PC-3 (cell line): ENCODE measurements at regions not wholly inside any gene's neighbourhood (a gene's known extent, or its start where the extent isn't known, plus 50 kb on each side); places are given as distances from the start of the nearest gene placed in this dataset.
A peak's percentile ranks its signal among the peaks of the same experiment; 100 is the strongest.

Experiments
- ATAC-seq: fragments of 200-7000 bp; cut with Tn5 transposase; 2 replicates; pipeline ENCODE4 v1.9.1; 2020; ENCODE audit warnings: mild to moderate bottlenecking, moderate library complexity
- BruUV-seq: library from RNA; stranded (reverse); fragments of 400-500 nt; replicated peaks from 2 replicates; lab custom pipeline; 2021; lab: Mats Ljungman, UMichigan
- CTCF ChIA-PET: fragments of 300-600 bp; sonication (Branson Sonifier 250); formaldehyde crosslinking; loops from one replicate; lab custom pipeline; 2022; ENCODE audit warnings: antibody characterized with exemption; lab: Charles Lee
- POLR2A ChIA-PET: fragments of 300-600 bp; sonication (Branson Sonifier 250); formaldehyde crosslinking; loops from one replicate; lab custom pipeline; 2022; ENCODE audit warnings: antibody characterized with exemption; ENCODE audit not compliant: unreplicated experiment; lab: Charles Lee
- DNase-seq: peaks from one replicate; pipeline ENCODE4 v3.0.0-alpha.2; 2015
- H2AFZ ChIP-seq: fragments of 300-600 bp; sonication (generic); 2 replicates; pipeline ENCODE4 v1.6.0; 2016; ENCODE audit warnings: antibody characterized with exemption, low read length
- H3F3A ChIP-seq: fragments of 300-600 bp; sonication (generic); one replicate; pipeline ENCODE4 v1.6.0; 2017; ENCODE audit warnings: antibody characterized with exemption, low read length, control low read depth, mild to moderate bottlenecking; ENCODE audit not compliant: unreplicated experiment
- H3K27ac ChIP-seq: fragments of 300-600 bp; sonication (generic); 2 replicates; pipeline ENCODE4 v1.5.1; 2016; ENCODE audit warnings: mild to moderate bottlenecking, low read length
- H3K27me3 ChIP-seq: fragments of 300-600 bp; sonication (generic); 2 replicates; pipeline ENCODE4 v1.6.1; 2016; ENCODE audit warnings: low read length, mixed read lengths
- H3K36me3 ChIP-seq: fragments of 300-600 bp; sonication (generic); 2 replicates; pipeline ENCODE4 v1.6.1; 2016; ENCODE audit warnings: low read depth, mixed run types, low read length, mixed read lengths
- H3K4me1 ChIP-seq: fragments of 300-600 bp; sonication (generic); 2 replicates; pipeline ENCODE4 v1.5.1; 2016; ENCODE audit warnings: low read length; ENCODE audit not compliant: insufficient read depth
- H3K4me2 ChIP-seq: fragments of 300-600 bp; sonication (generic); 2 replicates; pipeline ENCODE4 v1.6.0; 2016; ENCODE audit warnings: low read length
- H3K4me3 ChIP-seq: fragments of 300-600 bp; sonication (generic); 2 replicates; pipeline ENCODE4 v1.5.1; 2016; ENCODE audit warnings: mild to moderate bottlenecking, low read length, mixed read lengths
- H3K79me2 ChIP-seq: fragments of 300-600 bp; sonication (generic); 2 replicates; pipeline ENCODE4 v1.6.1; 2017; ENCODE audit warnings: low read length, mixed read lengths
- H3K9ac ChIP-seq: fragments of 300-600 bp; sonication (generic); 2 replicates; pipeline ENCODE4 v1.6.0; 2016; ENCODE audit warnings: mild to moderate bottlenecking, low read length
- H3K9me2 ChIP-seq: fragments of 300-600 bp; sonication (generic); replicated peaks from 2 replicates; pipeline ENCODE4 v1.6.1; 2016; ENCODE audit warnings: mixed run types, low read length, mixed read lengths
- H3K9me3 ChIP-seq: fragments of 300-600 bp; sonication (generic); 2 replicates; pipeline ENCODE4 v1.6.1; 2016; ENCODE audit warnings: low read length, mixed read lengths
- H4K20me1 ChIP-seq: fragments of 300-600 bp; sonication (generic); 2 replicates; pipeline ENCODE4 v1.6.1; 2016; ENCODE audit warnings: low read length, mixed read lengths
- CTCF ChIP-seq: fragments of 300-600 bp; sonication (generic); conservative IDR thresholded peaks from 2 replicates; pipeline ENCODE4 v1.5.1; 2017; ENCODE audit warnings: antibody characterized with exemption, low read depth, mild to moderate bottlenecking, low read length
- EZH2 ChIP-seq: fragments of 300-600 bp; sonication (generic); IDR thresholded peaks from one replicate; pipeline ENCODE4 v1.6.1; 2017; ENCODE audit warnings: antibody characterized with exemption, mild to moderate bottlenecking, low read length; ENCODE audit not compliant: unreplicated experiment
- EZH2phosphoT487 ChIP-seq: fragments of 300-600 bp; sonication (generic); IDR thresholded peaks from 2 replicates; pipeline ENCODE4 v1.6.1; 2018; ENCODE audit warnings: mild to moderate bottlenecking, antibody characterized with exemption, low read length, borderline replicate concordance
- intact Hi-C: fragments of 100-400 bp; cut with micrococcal nuclease; formaldehyde crosslinking; loops from 2 replicates; pipeline ENCODE4 v1.9.0; 2023

- ATAC-seq (peak; percentile 22; the same call in 1 of the 2 replicates), DNase-seq (peak; percentile 53)
- Histone ChIP-seq H4K20me1 (no peaks in the 10 kb centered on the region), H3K4me1 (peaks cover 3% of the 10 kb centered on the region; the same call in 1 of the 2 replicates), H3K27ac (no peak overlapping the region), H3K36me3 (no peaks in the 10 kb centered on the region), H3K79me2 (no peaks in the 10 kb centered on the region), H3K4me3 (peak overlapping the region; percentile 30; the same call in 1 of the 2 replicates), H2AFZ (0 out of 2 replicates have a peak overlapping the region, but pooled peaks have one; percentile 18), H3K4me2 (peak overlapping the region; percentile 62), H3K9ac (no peak overlapping the region), H3K9me2 (no peaks in the 10 kb centered on the region), H3K9me3 (no peaks in the 10 kb centered on the region), H3K27me3 (no peaks in the 10 kb centered on the region), H3F3A (no peaks in the 10 kb centered on the region)
- BruUV-seq = no TSS peak
- intact Hi-C loops = no loop called here
- TF ChIP-seq CTCF (no peak), EZH2 (no peak), EZH2phosphoT487 (no peak)
- CTCF ChIA-PET = no interaction called here
- POLR2A ChIA-PET = no interaction called here
Observed at GRCh38 chrX:1807301-1807731, 192.5 kb downstream of the ASMT start.

GRCh38 chrX:1809581-1809980, 194.7 kb downstream of the ASMT start:
- POLR2A ChIA-PET = no interaction called here
- Histone ChIP-seq H4K20me1 (no peaks in the 10 kb centered on the region), H3K79me2 (no peaks in the 10 kb centered on the region), H3K4me3 (no peak overlapping the region), H3F3A (no peaks in the 10 kb centered on the region), H3K9me3 (no peaks in the 10 kb centered on the region), H3K9ac (no peak overlapping the region), H3K4me2 (no peak overlapping the region), H3K36me3 (no peaks in the 10 kb centered on the region), H3K27ac (no peak overlapping the region), H3K27me3 (no peaks in the 10 kb centered on the region), H3K9me2 (no peaks in the 10 kb centered on the region), H3K4me1 (peaks cover 3% of the 10 kb centered on the region; the same call in 1 of the 2 replicates), H2AFZ (no peak overlapping the region)
- TF ChIP-seq CTCF = no peak
- intact Hi-C loops = no loop called here
- CTCF ChIA-PET = no interaction called here
- ATAC-seq (no peak), DNase-seq (no peak)
- no TSS peak for BruUV-seq

- no peak overlapping the region for H3K4me2 ChIP-seq
- no peak overlapping the region for H3K27ac ChIP-seq
- no peaks in the 10 kb centered on the region for H3K79me2 ChIP-seq
- no peak for ATAC-seq
- H3K9ac ChIP-seq = no peak overlapping the region
- H3K4me1 ChIP-seq = no peaks in the 10 kb centered on the region
- ChIA-PET POLR2A (no interaction called here), CTCF (no interaction called here)
- no peaks in the 10 kb centered on the region for H3K27me3 ChIP-seq
- intact Hi-C loops = no loop called here
- H3K9me2 ChIP-seq = no peaks in the 10 kb centered on the region
- H3K4me3 ChIP-seq = no peak overlapping the region
- TF ChIP-seq EZH2phosphoT487 (no peak), CTCF (no peak), EZH2 (no peak)
- H3K9me3 ChIP-seq = no peaks in the 10 kb centered on the region
- no peaks in the 10 kb centered on the region for H4K20me1 ChIP-seq
- H2AFZ ChIP-seq = no peak overlapping the region
- no peaks in the 10 kb centered on the region for H3F3A ChIP-seq
- no peaks in the 10 kb centered on the region for H3K36me3 ChIP-seq
- BruUV-seq = no TSS peak
- no peak for DNase-seq
Observed at GRCh38 chrX:1813809-1814208, 198.9 kb downstream of the ASMT start.
